ACC112 (cell line): ENCODE measurements at regions not wholly inside any gene's neighbourhood (a gene's known extent, or its start where the extent isn't known, plus 50 kb on each side); places are given as distances from the start of the nearest gene placed in this dataset.
"Not testable (repeated sequence)": the region's sequence is repeated elsewhere in the genome, so short reads cannot be mapped to it uniquely, and the experiment has no call there.

Experiments used
- H2AFZ ChIP-seq: fragments of 200-600 bp; sonication (generic); one replicate; pipeline ENCODE4 v1.6.0; 2017; ENCODE audit warnings: antibody characterized with exemption, low read length; ENCODE audit not compliant: unreplicated experiment
- H3K27ac ChIP-seq: fragments of 200-600 bp; sonication (generic); 2 replicates; pipeline ENCODE4 v1.5.1; 2014; ENCODE audit warnings: low read depth, mild to moderate bottlenecking, antibody characterized with exemption, low read length, moderate library complexity
- H3K27me3 ChIP-seq: fragments of 200-600 bp; sonication (generic); 2 replicates; pipeline ENCODE4 v1.6.1; 2014; ENCODE audit warnings: mild to moderate bottlenecking, antibody characterized with exemption, low read length, moderate library complexity, mixed read lengths; ENCODE audit not compliant: insufficient read depth
- H3K36me3 ChIP-seq: fragments of 200-600 bp; sonication (generic); 2 replicates; pipeline ENCODE4 v1.6.1; 2016; ENCODE audit warnings: mild to moderate bottlenecking, antibody characterized with exemption, low read length, moderate library complexity, mixed read lengths; ENCODE audit not compliant: insufficient read depth
- H3K4me1 ChIP-seq: fragments of 200-600 bp; sonication (generic); one replicate; pipeline ENCODE4 v1.6.1; 2016; ENCODE audit warnings: low read length, mixed read lengths; ENCODE audit not compliant: insufficient read depth, unreplicated experiment, control insufficient read depth
- H3K4me3 ChIP-seq: fragments of 200-600 bp; sonication (generic); 2 replicates; pipeline ENCODE4 v1.5.1; 2014; ENCODE audit warnings: mild to moderate bottlenecking, low read depth, low read length
- H3K79me2 ChIP-seq: fragments of 200-600 bp; sonication (generic); one replicate; pipeline ENCODE4 v1.6.0; 2016; ENCODE audit warnings: low read length; ENCODE audit not compliant: control insufficient read depth, unreplicated experiment, insufficient read depth

GRCh38 chr1:221602830-221603229 lies 139.1 kb downstream of the DUSP10 start:
- Histone ChIP-seq H3K27ac (no peak overlapping the region), H2AFZ (no peak overlapping the region), H3K36me3 (no peaks in the 10 kb centered on the region), H3K4me1 (no peaks in the 10 kb centered on the region), H3K27me3 (no peaks in the 10 kb centered on the region), H3K79me2 (no peaks in the 10 kb centered on the region), H3K4me3 (no peak overlapping the region)

DNA sequence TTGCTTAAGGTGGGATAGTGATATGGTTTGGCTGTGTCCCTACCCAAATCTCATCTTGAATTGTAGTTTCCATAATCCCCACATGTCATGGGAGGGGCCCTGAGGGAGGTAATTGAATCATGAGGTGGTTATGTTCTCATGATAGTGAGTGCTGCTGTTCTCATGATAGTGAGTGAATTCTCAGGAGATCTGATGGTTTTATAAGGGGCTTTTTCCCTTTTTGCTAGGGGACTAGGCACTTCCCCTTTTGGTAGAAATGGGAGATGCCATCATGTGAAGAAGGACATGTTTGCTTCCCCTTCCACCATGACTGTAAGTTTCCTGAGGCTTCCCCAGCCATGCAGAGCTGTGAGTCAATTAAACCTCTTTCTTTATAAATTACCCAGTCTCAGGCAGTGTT lies 137.5 kb downstream of the DUSP10 start:
- not testable (repeated sequence) for H3K79me2 ChIP-seq, H3K27me3 ChIP-seq, H3K4me1 ChIP-seq, H3K27ac ChIP-seq, H3K4me3 ChIP-seq, H2AFZ ChIP-seq, H3K36me3 ChIP-seq

GRCh38 chr1:221604948-221605347 lies 136.9 kb downstream of the DUSP10 start:
- H3K27ac ChIP-seq, result no peak overlapping the region
- peaks cover 3% of the 10 kb centered on the region for H3K4me1 ChIP-seq
- no peaks in the 10 kb centered on the region for H3K27me3 ChIP-seq
- no peaks in the 10 kb centered on the region for H3K79me2 ChIP-seq
- H2AFZ ChIP-seq, result no peak overlapping the region
- H3K4me3 ChIP-seq, result no peak overlapping the region
- H3K36me3 ChIP-seq, result no peaks in the 10 kb centered on the region

DNA sequence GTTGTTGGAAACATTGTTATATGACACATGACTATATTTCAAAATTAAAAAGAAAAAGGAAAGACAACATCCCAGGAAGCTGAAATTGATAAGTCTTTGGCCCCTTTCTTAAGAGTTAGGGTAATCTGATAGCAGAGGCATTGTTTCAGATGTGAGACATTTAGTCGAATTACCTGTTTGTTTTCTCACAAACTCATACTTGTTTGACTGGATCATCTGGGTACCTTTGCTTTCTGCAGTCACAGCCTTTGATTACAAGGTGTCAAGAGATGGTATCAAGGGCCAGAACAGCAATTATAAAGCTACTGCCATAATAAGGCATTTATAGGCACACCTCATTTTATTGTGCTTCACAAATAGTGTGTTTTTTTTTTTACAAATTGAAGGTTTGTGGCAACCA lies 136.3 kb downstream of the DUSP10 start:
- Histone ChIP-seq H3K36me3 (no peaks in the 10 kb centered on the region), H3K27me3 (no peaks in the 10 kb centered on the region), H3K27ac (no peak overlapping the region), H2AFZ (no peak overlapping the region), H3K4me1 (peaks cover 3% of the 10 kb centered on the region), H3K4me3 (no peak overlapping the region), H3K79me2 (no peaks in the 10 kb centered on the region)

DNA sequence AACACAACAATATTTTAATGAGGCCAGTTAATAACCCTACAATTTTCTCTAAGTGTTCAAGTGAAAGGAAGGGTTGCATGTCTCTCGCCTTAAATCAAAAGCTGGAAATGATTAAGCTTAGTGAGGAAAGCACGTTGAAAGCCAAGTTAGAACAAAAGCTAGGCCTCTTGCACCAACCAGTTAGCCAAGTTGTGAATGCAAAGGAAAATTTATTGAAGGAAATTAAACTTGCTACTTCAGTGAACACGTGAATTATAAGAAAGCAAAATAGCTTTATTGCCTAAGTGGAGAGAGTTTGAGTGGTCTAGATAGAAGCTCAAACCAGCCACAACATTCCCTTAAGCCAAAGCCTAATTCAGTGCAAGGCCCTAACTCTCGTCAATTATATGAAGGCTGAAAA lies 135.6 kb downstream of the DUSP10 start:
- H3K36me3 ChIP-seq, result no peaks in the 10 kb centered on the region
- no peak overlapping the region for H3K4me3 ChIP-seq
- no peaks in the 10 kb centered on the region for H3K79me2 ChIP-seq
- H3K4me1 ChIP-seq, result peaks cover 3% of the 10 kb centered on the region
- no peaks in the 10 kb centered on the region for H3K27me3 ChIP-seq
- H2AFZ ChIP-seq, result no peak overlapping the region
- H3K27ac ChIP-seq, result no peak overlapping the region

DNA sequence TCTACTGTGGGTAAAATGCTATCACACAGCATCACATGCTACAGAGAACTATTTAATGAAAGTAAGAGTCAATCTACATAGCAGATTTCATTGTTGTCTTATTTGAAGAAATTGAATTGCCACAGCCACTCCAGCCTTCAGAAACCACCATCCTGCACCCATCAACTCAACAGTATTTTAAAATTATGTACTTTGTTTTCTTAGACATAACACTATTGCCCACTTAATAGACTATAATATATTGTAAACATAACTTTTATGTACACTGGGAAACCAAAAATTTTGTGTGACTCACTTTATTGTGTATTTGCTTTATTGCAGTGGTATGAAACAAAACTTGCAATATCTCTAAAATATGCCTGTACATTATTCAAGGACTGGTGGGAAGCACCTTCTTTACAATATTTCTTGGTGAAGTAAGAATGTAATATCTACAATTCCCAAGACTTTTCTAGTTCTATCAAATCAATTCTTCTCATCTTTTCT lies 133.0 kb downstream of the DUSP10 start:
- no peaks in the 10 kb centered on the region for H3K27me3 ChIP-seq
- no peak overlapping the region for H2AFZ ChIP-seq
- no peak overlapping the region for H3K27ac ChIP-seq
- H3K79me2 ChIP-seq, result no peaks in the 10 kb centered on the region
- H3K4me3 ChIP-seq, result no peak overlapping the region
- peaks cover 18% of the 10 kb centered on the region for H3K4me1 ChIP-seq
- H3K36me3 ChIP-seq, result no peaks in the 10 kb centered on the region

DNA sequence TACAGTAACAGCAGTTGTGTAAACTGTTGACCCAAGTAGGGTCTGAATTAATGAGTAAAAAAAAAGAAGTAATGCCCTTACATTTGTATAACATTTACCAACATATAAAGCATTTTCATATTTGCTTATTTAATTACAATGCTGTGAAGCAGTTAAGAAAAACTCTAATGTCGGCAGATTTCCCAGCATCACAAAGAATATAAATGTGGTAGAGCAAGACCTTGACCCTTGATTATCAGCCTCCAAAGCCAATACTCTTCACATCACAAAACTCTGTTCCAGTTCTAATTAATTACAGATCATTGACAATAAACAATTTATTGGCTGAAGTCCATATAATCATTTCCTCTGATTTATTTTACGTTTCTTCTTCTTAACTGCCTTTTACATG lies 130.2 kb downstream of the DUSP10 start:
- Histone ChIP-seq H3K27ac (no peak overlapping the region), H3K27me3 (no peaks in the 10 kb centered on the region), H3K4me3 (no peak overlapping the region), H3K36me3 (no peaks in the 10 kb centered on the region), H2AFZ (no peak overlapping the region), H3K79me2 (no peaks in the 10 kb centered on the region), H3K4me1 (peaks cover 18% of the 10 kb centered on the region)

- Histone ChIP-seq H3K36me3 (no peaks in the 10 kb centered on the region), H2AFZ (peak overlapping the region; percentile 19), H3K27ac (peak overlapping the region; percentile 3; the same call in 1 of the 2 replicates), H3K79me2 (no peaks in the 10 kb centered on the region), H3K4me1 (peaks cover 18% of the 10 kb centered on the region), H3K27me3 (no peaks in the 10 kb centered on the region), H3K4me3 (no peak overlapping the region)
Observed at GRCh38 chr1:221612047-221612777, 129.7 kb downstream of the DUSP10 start.

DNA sequence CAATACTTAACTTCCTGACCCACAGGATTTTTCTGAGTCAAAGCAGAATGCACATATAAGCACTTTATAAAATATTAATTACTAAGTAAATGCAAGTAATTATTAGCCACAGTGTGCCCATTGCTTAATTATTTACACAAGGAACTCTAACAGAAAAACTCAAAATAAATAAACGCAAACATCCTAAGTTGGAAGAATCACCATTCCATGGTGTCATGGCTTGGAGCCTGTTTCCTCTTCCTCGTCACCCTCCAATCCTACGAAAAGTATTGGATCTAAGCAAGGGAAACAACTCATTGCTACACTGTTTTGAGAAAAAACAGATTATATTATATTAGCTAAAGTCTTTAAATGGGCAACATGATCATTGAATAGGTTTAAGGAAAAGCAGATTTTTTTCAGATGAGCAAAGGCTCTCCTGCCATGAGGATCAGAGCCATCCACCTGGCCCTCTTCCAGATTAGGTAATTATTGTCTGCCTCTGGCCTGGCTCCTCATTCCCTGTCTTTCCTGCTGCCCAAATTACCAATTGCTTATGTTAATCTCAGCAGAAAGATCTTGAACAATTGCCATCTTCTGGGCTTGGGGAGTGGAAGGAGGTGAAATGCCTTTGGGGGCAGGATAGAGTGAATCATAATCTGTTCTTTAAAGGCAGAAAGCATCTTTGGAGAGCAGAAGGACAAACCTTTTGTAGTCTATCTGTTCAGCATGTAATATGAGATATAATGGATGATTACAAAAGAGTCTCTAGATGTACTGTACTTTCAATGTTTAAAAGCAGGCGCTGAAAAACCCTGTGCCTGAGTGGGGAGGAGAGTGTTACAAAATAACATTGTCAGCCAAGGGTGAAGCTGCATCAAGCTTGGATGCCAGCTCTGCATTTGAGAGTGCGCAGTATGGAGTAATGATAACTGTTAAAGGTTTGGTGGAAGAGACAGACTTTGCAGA lies 121.2 kb downstream of the DUSP10 start:
- Histone ChIP-seq H3K36me3 (no peaks in the 10 kb centered on the region; the same call in 1 of the 2 replicates), H3K79me2 (no peaks in the 10 kb centered on the region), H2AFZ (no peak overlapping the region), H3K4me3 (no peak overlapping the region), H3K27ac (no peak overlapping the region), H3K4me1 (peaks cover 9% of the 10 kb centered on the region), H3K27me3 (no peaks in the 10 kb centered on the region)

DNA sequence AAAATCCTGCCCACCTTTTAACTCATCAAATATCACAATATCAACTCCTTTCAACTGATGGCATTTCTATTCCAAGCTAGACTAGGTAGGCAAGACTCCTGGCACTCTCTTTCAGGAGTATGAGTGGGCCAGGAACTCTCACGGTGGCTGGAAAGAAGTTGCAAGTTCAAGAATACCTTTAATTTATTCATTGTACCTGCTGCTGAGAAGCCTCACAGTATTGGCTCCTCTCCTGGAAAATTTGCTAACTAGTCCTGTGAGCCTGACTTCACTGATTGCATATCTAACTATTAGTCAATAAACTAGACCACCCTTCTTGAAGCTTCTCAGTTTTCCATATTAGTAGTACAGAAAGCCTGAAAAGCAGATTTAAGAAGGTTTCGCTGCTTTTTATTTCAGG lies 120.2 kb downstream of the DUSP10 start:
- Histone ChIP-seq H3K4me3 (no peak overlapping the region), H2AFZ (no peak overlapping the region)

More for the DNA sequence above, 120.2 kb downstream of the DUSP10 start:
- Histone ChIP-seq H3K36me3 (no peaks in the 10 kb centered on the region; the same call in 1 of the 2 replicates), H3K79me2 (no peaks in the 10 kb centered on the region), H3K4me1 (peaks cover 9% of the 10 kb centered on the region), H3K27ac (no peak overlapping the region), H3K27me3 (no peaks in the 10 kb centered on the region)
